Vagina (tissue), 2 donors: ENCODE measurements at regions not wholly inside any gene's neighbourhood (a gene's known extent, or its start where the extent isn't known, plus 50 kb on each side); places are given as distances from the start of the nearest gene placed in this dataset.

ENCODE experiments used
- CTCF ChIP-seq, 3 experiments: fragments of 450-650 bp in 2 of 3; fragments of 200-600 bp in 1 of 3; sonication (generic) in 1 of 3; IDR thresholded peaks; one replicate each; pipeline ENCODE4 v1.5.1; 2017 to 2019; ENCODE audit warnings: antibody characterized with exemption in 3 of 3, mild to moderate bottlenecking in 2 of 3, moderate library complexity in 2 of 3
- POLR2A ChIP-seq, 2 donors: fragments of 450-650 bp; IDR thresholded peaks; one replicate each; pipeline ENCODE4 v1.6.1; 2017; ENCODE audit warnings: antibody characterized with exemption in 2 of 2, mild to moderate bottlenecking in 2 of 2, moderate library complexity in 2 of 2

GRCh38 chr4:138941037-138941436 is 74.5 kb upstream of the NOCT start:
- TF ChIP-seq CTCF (IDR thresholded peaks at IDR 0.05) (no peak), POLR2A (IDR thresholded peaks at IDR 0.05) (no peak)
